ENCODE measurements at regions not wholly inside any gene's neighbourhood (a gene's known extent, or its start where the extent isn't known, plus 50 kb on each side); places are given as distances from the start of the nearest gene placed in this dataset.

DNA sequence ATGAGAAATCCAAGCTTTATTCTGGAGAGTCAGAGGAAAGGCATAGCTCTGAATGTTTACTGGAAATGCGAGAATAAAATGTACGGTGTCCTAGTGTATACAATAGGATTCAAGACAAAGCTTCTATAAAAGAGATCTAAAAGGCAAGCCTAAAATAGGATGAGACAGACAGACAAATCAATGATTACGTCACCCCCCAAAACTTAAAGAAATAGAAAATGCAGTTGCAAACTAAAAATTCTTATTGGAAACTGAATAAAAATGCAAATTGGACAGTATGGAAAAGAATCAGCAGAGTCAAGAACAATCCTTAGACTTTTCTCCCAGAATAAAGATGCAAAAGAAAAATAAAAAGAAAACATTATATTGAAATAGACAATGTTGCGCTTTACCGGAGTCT lies 245.9 kb downstream of the POM121L12 start:
- no peaks in the 10 kb centered on the region for H3K36me3 ChIP-seq (ENCODE audit: control insufficient read depth, insufficient read depth, low read length)
- no peak overlapping the region for H3K4me3 ChIP-seq
- no peaks in the 10 kb centered on the region for H4K20me1 ChIP-seq (replicated peaks; ENCODE audit: control insufficient read depth, insufficient read depth, low read length)
- no peak overlapping the region for H2AFZ ChIP-seq (ENCODE audit: low read depth, low read length)
- DNase-seq (ENCODE audit: extremely low read depth in 1 of 4, low spot score in 3 of 4) (no peak), ATAC-seq (no peak), FAIRE-seq (no peak)
- WGBS (ENCODE audit: insufficient coverage, low coverage, missing lambda C conversion rate) = 1% methylated on average over 5 of the region's 5 CpGs
- TF ChIP-seq ARID4B (CRISPR knock-in tag; IDR thresholded peaks at IDR 0.05) = no peak
- no peak for TF ChIP-seq MCM7 (IDR thresholded peaks at IDR 0.05)
- TF ChIP-seq BHLHE40 (IDR thresholded peaks at IDR 0.05; ENCODE audit: low read length) = no peak
- no peak for TF ChIP-seq ARNT (IDR thresholded peaks at IDR 0.05)
- TF ChIP-seq ZNF253 (CRISPR knock-in tag; conservative IDR thresholded peaks at IDR 0.05) = no peak
- no peak for TF ChIP-seq PATZ1 (CRISPR knock-in tag; IDR thresholded peaks at IDR 0.05; ENCODE audit: borderline replicate concordance)
- TF ChIP-seq, protein P1, sequence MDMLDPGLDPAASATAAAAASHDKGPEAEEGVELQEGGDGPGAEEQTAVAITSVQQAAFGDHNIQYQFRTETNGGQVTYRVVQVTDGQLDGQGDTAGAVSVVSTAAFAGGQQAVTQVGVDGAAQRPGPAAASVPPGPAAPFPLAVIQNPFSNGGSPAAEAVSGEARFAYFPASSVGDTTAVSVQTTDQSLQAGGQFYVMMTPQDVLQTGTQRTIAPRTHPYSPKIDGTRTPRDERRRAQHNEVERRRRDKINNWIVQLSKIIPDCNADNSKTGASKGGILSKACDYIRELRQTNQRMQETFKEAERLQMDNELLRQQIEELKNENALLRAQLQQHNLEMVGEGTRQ (CRISPR knock-in tag; IDR thresholded peaks at IDR 0.05) = no peak
- TF ChIP-seq ZNF133 (CRISPR knock-in tag; IDR thresholded peaks at IDR 0.05) = no peak
- no peak for TF ChIP-seq ZFP36 (IDR thresholded peaks at IDR 0.05; ENCODE audit: low read depth, low read length, partially characterized antibody)
- no peak for TF ChIP-seq L3MBTL2 (IDR thresholded peaks at IDR 0.05)
- TF ChIP-seq HEY1 (CRISPR knock-in tag; IDR thresholded peaks at IDR 0.05; ENCODE audit: borderline replicate concordance) = no peak
- no peak for TF ChIP-seq MTF1 (CRISPR knock-in tag; IDR thresholded peaks at IDR 0.05; ENCODE audit: borderline replicate concordance)
- no peak for TF ChIP-seq RHOXF2B (CRISPR knock-in tag; conservative IDR thresholded peaks at IDR 0.05)
- no peak for TF ChIP-seq MIER1 (IDR thresholded peaks at IDR 0.05; ENCODE audit: low read depth)
- TF ChIP-seq FOS (IDR thresholded peaks at IDR 0.05; ENCODE audit: extremely low read depth, insufficient read length) = no peak
- H3K9me3 ChIP-seq (replicated peaks; ENCODE audit: control insufficient read depth, insufficient read depth, low read depth, low read length) = no peaks in the 10 kb centered on the region
- CTCF ChIA-PET (ENCODE audit: low intra/inter-chr PET ratio) = no interaction called here
- in situ Hi-C loops (cut with MboI) = no loop called here
- intact Hi-C loops (cut with micrococcal nuclease) = no loop called here
- no peaks in the 10 kb centered on the region for H3K79me2 ChIP-seq (ENCODE audit: control insufficient read depth, insufficient read depth, low read length)
- H3K27me3 ChIP-seq (ENCODE audit: control insufficient read depth in 2 of 2, insufficient read depth in 2 of 2, low read length in 2 of 2) = no peaks in the 10 kb centered on the region
- no peak overlapping the region for H3K4me2 ChIP-seq (ENCODE audit: insufficient read depth, low read length)
- H3K4me1 ChIP-seq (replicated peaks in 1 of 2; ENCODE audit: control insufficient read depth in 2 of 2, insufficient read depth in 2 of 2, low read length in 2 of 2) = no peaks in the 10 kb centered on the region
- BruUV-seq (replicated peaks) = no TSS peak
- H3K27ac ChIP-seq (ENCODE audit: extremely low read depth, low read depth, low read length) = no peak overlapping the region
- no peak overlapping the region for H3K9ac ChIP-seq (ENCODE audit: insufficient read depth in 1 of 2, low read depth in 2 of 2, low read length in 2 of 2)
- no peaks in the 10 kb centered on the region for H3K9me1 ChIP-seq (ENCODE audit: control insufficient read depth, insufficient read depth, low read length)
- POLR2A ChIA-PET = no interaction called here
